H9 (cell line): ENCODE measurements at regions not wholly inside any gene's neighbourhood (a gene's known extent, or its start where the extent isn't known, plus 50 kb on each side); places are given as distances from the start of the nearest gene placed in this dataset.

ENCODE experiments used
- DNase-seq: peaks from one replicate; pipeline ENCODE4 v3.0.0-alpha.2; 2017
- H2AFZ ChIP-seq: one replicate; pipeline ENCODE4 v1.6.1; 2013; ENCODE audit warnings: mild to moderate bottlenecking, low read length, control low read depth, moderate library complexity
- H2AK5ac ChIP-seq: 2 replicates; pipeline ENCODE4 v1.6.1; 2013; ENCODE audit warnings: low read length, control low read depth, mixed read lengths; ENCODE audit not compliant: insufficient read length
- H2BK120ac ChIP-seq: one replicate; pipeline ENCODE4 v1.6.1; 2013; ENCODE audit warnings: low read depth, mild to moderate bottlenecking, low read length, control low read depth, inconsistent platforms; ENCODE audit not compliant: poor library complexity, severe bottlenecking
- H2BK12ac ChIP-seq: 2 replicates; pipeline ENCODE4 v1.6.1; 2013; ENCODE audit warnings: low read length, control low read depth, mixed read lengths, low read depth; ENCODE audit not compliant: insufficient read length
- H2BK15ac ChIP-seq: 2 replicates; pipeline ENCODE4 v1.6.1; 2013; ENCODE audit warnings: low read depth, low read length, control low read depth
- H2BK20ac ChIP-seq: one replicate; pipeline ENCODE4 v1.6.1; 2013; ENCODE audit warnings: low read depth, mild to moderate bottlenecking, low read length, control low read depth, inconsistent platforms; ENCODE audit not compliant: poor library complexity, severe bottlenecking
- H2BK5ac ChIP-seq: 2 replicates; pipeline ENCODE4 v1.6.1; 2013; ENCODE audit warnings: low read length, control low read depth, mixed read lengths; ENCODE audit not compliant: insufficient read length
- H3K14ac ChIP-seq: 2 replicates; pipeline ENCODE4 v1.6.1; 2013; ENCODE audit warnings: low read length, control low read depth; ENCODE audit not compliant: insufficient read depth
- H3K18ac ChIP-seq: 2 replicates; pipeline ENCODE4 v1.6.1; 2013; ENCODE audit warnings: low read depth, mild to moderate bottlenecking, mixed read lengths, low read length, control low read depth; ENCODE audit not compliant: insufficient read length
- H3K23ac ChIP-seq: 2 replicates; pipeline ENCODE4 v1.6.1; 2013; ENCODE audit warnings: low read length, control low read depth, mixed read lengths, low read depth; ENCODE audit not compliant: insufficient read length
- H3K23me2 ChIP-seq: 2 replicates; pipeline ENCODE4 v1.6.1; 2013; ENCODE audit warnings: low read depth, mild to moderate bottlenecking, mixed read lengths, low read length, control low read depth; ENCODE audit not compliant: insufficient read length, poor library complexity, severe bottlenecking
- H3K27ac ChIP-seq: 2 replicates; pipeline ENCODE4 v1.5.1; 2013; ENCODE audit warnings: low read length, control low read depth, mixed read lengths, low read depth; ENCODE audit not compliant: insufficient read length
- H3K27me3 ChIP-seq: 2 replicates; pipeline ENCODE4 v1.6.1; 2013; ENCODE audit warnings: low read length, control low read depth, inconsistent platforms; ENCODE audit not compliant: insufficient read depth
- H3K4ac ChIP-seq: 2 replicates; pipeline ENCODE4 v1.6.1; 2013; ENCODE audit warnings: low read depth, mild to moderate bottlenecking, control low read depth, inconsistent platforms, low read length, moderate library complexity
- H3K4me1 ChIP-seq: 2 replicates; pipeline ENCODE4 v1.6.1; 2013; ENCODE audit warnings: low read length, control low read depth, inconsistent platforms; ENCODE audit not compliant: insufficient read depth
- H3K4me2 ChIP-seq: 2 replicates; pipeline ENCODE4 v1.6.1; 2013; ENCODE audit warnings: low read length, control low read depth, mixed read lengths; ENCODE audit not compliant: insufficient read length, insufficient read depth
- H3K56ac ChIP-seq: 2 replicates; pipeline ENCODE4 v1.6.1; 2013; ENCODE audit warnings: low read depth, mild to moderate bottlenecking, mixed read lengths, low read length, control low read depth; ENCODE audit not compliant: insufficient read length
- H3K79me1 ChIP-seq: 2 replicates; pipeline ENCODE4 v1.6.1; 2013; ENCODE audit warnings: low read depth, mild to moderate bottlenecking, moderate library complexity, low read length, control low read depth, inconsistent platforms; ENCODE audit not compliant: insufficient read depth, poor library complexity, severe bottlenecking
- H3K79me2 ChIP-seq: 2 replicates; pipeline ENCODE4 v1.6.1; 2013; ENCODE audit warnings: low read length, control low read depth, inconsistent platforms; ENCODE audit not compliant: insufficient read depth
- H3K9ac ChIP-seq: 2 replicates; pipeline ENCODE4 v1.6.1; 2013; ENCODE audit warnings: low read length, control low read depth, mixed read lengths; ENCODE audit not compliant: insufficient read length; ENCODE audit errors: extremely low read depth
- H3K9me3 ChIP-seq: one replicate; pipeline ENCODE4 v1.6.1; 2013; ENCODE audit warnings: low read depth, low read length, inconsistent platforms; ENCODE audit not compliant: control insufficient read depth
- H3T11ph ChIP-seq: one replicate; pipeline ENCODE4 v1.6.1; 2013; ENCODE audit warnings: mild to moderate bottlenecking, low read length, control low read depth, inconsistent platforms
- H4K20me1 ChIP-seq: one replicate; pipeline ENCODE4 v1.6.1; 2013; ENCODE audit not compliant: control insufficient read depth, insufficient read length, insufficient read depth
- H4K5ac ChIP-seq: 2 replicates; pipeline ENCODE4 v1.6.1; 2013; ENCODE audit warnings: low read depth, mild to moderate bottlenecking, mixed read lengths, low read length, control low read depth; ENCODE audit not compliant: insufficient read length
- H4K8ac ChIP-seq: replicated peaks from 2 replicates; pipeline ENCODE4 v1.6.1; 2013; ENCODE audit warnings: low read length, control low read depth, mixed read lengths, low read depth; ENCODE audit not compliant: insufficient read length
- H4K91ac ChIP-seq: 2 replicates; pipeline ENCODE4 v1.6.1; 2013; ENCODE audit warnings: low read depth, mild to moderate bottlenecking, moderate library complexity, mixed read lengths, low read length, control low read depth; ENCODE audit not compliant: insufficient read length
- H3K27ac Mint-ChIP-seq, 3 experiments: 2 replicates in 2 of 3; 3 replicates in 1 of 3; pipeline ENCODE4 v1.8.0; 2020 to 2021; ENCODE audit warnings: mixed read lengths in 3 of 3, mild to moderate bottlenecking in 1 of 3, moderate library complexity in 1 of 3
- H3K27me3 Mint-ChIP-seq: 2 replicates; pipeline ENCODE4 v1.8.0; 2021; ENCODE audit warnings: low read depth, mild to moderate bottlenecking, moderate library complexity, mixed read lengths
- H3K36me3 Mint-ChIP-seq, 3 experiments: 2 replicates in 2 of 3; 3 replicates in 1 of 3; pipeline ENCODE4 v1.8.0; 2020 to 2021; ENCODE audit warnings: low read depth in 3 of 3, mixed read lengths in 3 of 3; ENCODE audit not compliant: insufficient read depth in 1 of 3
- H3K4me1 Mint-ChIP-seq, 2 experiments: 2 replicates each; pipeline ENCODE4 v1.8.0; 2020; ENCODE audit warnings: mixed read lengths in 2 of 2
- H3K4me3 Mint-ChIP-seq, 2 experiments: 2 replicates in 1 of 2; 3 replicates in 1 of 2; pipeline ENCODE4 v1.8.0; 2020 to 2021; ENCODE audit warnings: mild to moderate bottlenecking in 2 of 2, mixed read lengths in 2 of 2, moderate library complexity in 1 of 2
- H3K9me3 Mint-ChIP-seq, 2 experiments: 2 replicates in 1 of 2; 3 replicates in 1 of 2; pipeline ENCODE4 v1.8.0; 2020; ENCODE audit warnings: mild to moderate bottlenecking in 2 of 2, mixed read lengths in 2 of 2, moderate library complexity in 1 of 2
- WGBS: extraction: QIAGEN DNeasy Blood & Tissue Kit; methylation state at CpG from one replicate; pipeline ENCODE4 v1.1.7; 2013; ENCODE audit warnings: missing lambda C conversion rate, low lambda C conversion rate, mixed read lengths; ENCODE audit not compliant: insufficient read length; ENCODE audit errors: extremely low coverage; 5-methylcytosine and 5-hydroxymethylcytosine counted together
- TF ChIP-seq, protein P1 (sequence below): fragments of 200-600 bp; sonication (generic); conservative IDR thresholded peaks from 3 replicates; pipeline ENCODE4 v1.8.0; 2021; ENCODE audit warnings: antibody characterized with exemption, mild to moderate bottlenecking

DNA sequence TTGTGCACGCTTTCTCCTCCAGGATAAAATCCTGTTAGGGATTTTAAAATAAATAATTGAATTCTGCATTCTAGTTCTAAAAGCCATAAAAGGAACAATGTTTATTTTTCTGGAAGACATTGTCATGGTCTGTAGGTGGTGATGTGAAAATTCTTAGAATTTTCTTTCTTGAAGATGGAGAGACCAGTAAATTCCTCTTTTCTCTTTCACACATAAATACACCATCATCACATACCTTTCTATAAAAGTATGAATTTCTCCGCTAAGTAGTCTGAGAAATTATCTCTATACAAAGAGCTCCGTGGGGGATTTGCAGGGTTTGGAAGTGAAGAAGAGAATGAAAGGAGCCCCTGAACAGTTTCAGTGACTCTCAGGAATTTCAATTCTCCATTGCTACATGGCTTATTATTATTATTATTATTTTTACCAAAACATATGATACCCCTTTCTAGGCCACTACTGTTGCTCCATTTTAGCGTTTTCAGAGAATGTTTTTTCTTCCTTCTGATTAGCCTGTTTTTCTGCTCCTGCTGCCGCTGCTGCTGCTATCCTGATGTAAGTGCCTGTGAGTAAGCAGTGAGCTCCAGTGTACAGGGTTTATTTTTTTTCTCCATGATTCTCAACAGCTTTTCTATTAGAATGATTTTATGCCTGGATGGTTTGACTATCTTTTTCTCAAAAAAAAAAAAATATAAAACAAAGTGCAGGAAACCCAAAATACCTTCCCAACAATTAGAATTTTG is 145.8 kb downstream of the SAMD5 start:
- H3K56ac ChIP-seq, result no peak overlapping the region
- peaks cover 6% of the 10 kb centered on the region in 2 experiments for H3K4me1 Mint-ChIP-seq
- no peaks in the 10 kb centered on the region for H3K36me3 Mint-ChIP-seq

More for the DNA sequence above, 145.8 kb downstream of the SAMD5 start:
- H3K23ac ChIP-seq, result no peak overlapping the region
- Mint-ChIP-seq H3K9me3 (no peaks in the 10 kb centered on the region), H3K27ac (no peak overlapping the region), H3K4me3 (no peak overlapping the region), H3K27me3 (peaks cover 4% of the 10 kb centered on the region)
- TF ChIP-seq, protein P1, sequence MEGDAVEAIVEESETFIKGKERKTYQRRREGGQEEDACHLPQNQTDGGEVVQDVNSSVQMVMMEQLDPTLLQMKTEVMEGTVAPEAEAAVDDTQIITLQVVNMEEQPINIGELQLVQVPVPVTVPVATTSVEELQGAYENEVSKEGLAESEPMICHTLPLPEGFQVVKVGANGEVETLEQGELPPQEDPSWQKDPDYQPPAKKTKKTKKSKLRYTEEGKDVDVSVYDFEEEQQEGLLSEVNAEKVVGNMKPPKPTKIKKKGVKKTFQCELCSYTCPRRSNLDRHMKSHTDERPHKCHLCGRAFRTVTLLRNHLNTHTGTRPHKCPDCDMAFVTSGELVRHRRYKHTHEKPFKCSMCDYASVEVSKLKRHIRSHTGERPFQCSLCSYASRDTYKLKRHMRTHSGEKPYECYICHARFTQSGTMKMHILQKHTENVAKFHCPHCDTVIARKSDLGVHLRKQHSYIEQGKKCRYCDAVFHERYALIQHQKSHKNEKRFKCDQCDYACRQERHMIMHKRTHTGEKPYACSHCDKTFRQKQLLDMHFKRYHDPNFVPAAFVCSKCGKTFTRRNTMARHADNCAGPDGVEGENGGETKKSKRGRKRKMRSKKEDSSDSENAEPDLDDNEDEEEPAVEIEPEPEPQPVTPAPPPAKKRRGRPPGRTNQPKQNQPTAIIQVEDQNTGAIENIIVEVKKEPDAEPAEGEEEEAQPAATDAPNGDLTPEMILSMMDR, result no peak
- no peak overlapping the region for H3K9ac ChIP-seq
- H3K27ac ChIP-seq, result no peak overlapping the region
- no peak overlapping the region for H2BK120ac ChIP-seq
- no peak overlapping the region for H3K4ac ChIP-seq
- no peaks in the 10 kb centered on the region for H3K9me3 ChIP-seq
- H4K5ac ChIP-seq, result no peak overlapping the region
- WGBS, result no CpG with 5 or more reads among the region's 5 CpGs
- H3K14ac ChIP-seq, result no peak overlapping the region
- H3K4me2 ChIP-seq, result no peak overlapping the region
- H3T11ph ChIP-seq, result no peak overlapping the region
- no peak overlapping the region for H2BK12ac ChIP-seq
- no peak overlapping the region for H4K8ac ChIP-seq
- H2BK20ac ChIP-seq, result no peak overlapping the region
- no peaks in the 10 kb centered on the region for H3K27me3 ChIP-seq
- H2BK15ac ChIP-seq, result no peak overlapping the region
- H3K79me2 ChIP-seq, result no peaks in the 10 kb centered on the region
- H3K18ac ChIP-seq, result no peak overlapping the region
- no peaks in the 10 kb centered on the region for H3K79me1 ChIP-seq
- H3K4me1 ChIP-seq, result no peaks in the 10 kb centered on the region
- no peak for DNase-seq
- no peaks in the 10 kb centered on the region for H3K23me2 ChIP-seq
- H4K91ac ChIP-seq, result no peak overlapping the region
- H2BK5ac ChIP-seq, result no peak overlapping the region
- H2AK5ac ChIP-seq, result no peak overlapping the region
- H2AFZ ChIP-seq, result no peak overlapping the region
- no peaks in the 10 kb centered on the region for H4K20me1 ChIP-seq
